H1 (cell line): ENCODE measurements at regions not wholly inside any gene's neighbourhood (a gene's known extent, or its start where the extent isn't known, plus 50 kb on each side); places are given as distances from the start of the nearest gene placed in this dataset.

Source experiments
- CBX8 ChIP-seq: fragments of 300-800, 300-1000 bp; sonication (generic); IDR thresholded peaks from 2 replicates; pipeline ENCODE4 v1.7.1; 2016; ENCODE audit warnings: low read depth, low read length, borderline replicate concordance
- CHD7 ChIP-seq: fragments of 300-600 bp; sonication (generic); IDR thresholded peaks from 2 replicates; pipeline ENCODE4 v1.7.1; 2012; ENCODE audit warnings: low read length, moderate library complexity, mild to moderate bottlenecking, inconsistent platforms; ENCODE audit not compliant: insufficient replicate concordance
- HDAC2 ChIP-seq, 2 experiments: fragments of 300-600 bp in 1 of 2; sonication (generic) in 1 of 2; IDR thresholded peaks; 2 replicates each; pipeline ENCODE4 v1.6.1; 2011 to 2012; ENCODE audit warnings: low read depth in 2 of 2, low read length in 2 of 2, mild to moderate bottlenecking in 2 of 2, moderate library complexity in 2 of 2, borderline replicate concordance in 1 of 2, inconsistent platforms in 1 of 2
- HDAC6 ChIP-seq: IDR thresholded peaks from one replicate; pipeline ENCODE4 v1.7.1; 2012; ENCODE audit warnings: low read depth, mild to moderate bottlenecking, inconsistent platforms, low read length, moderate library complexity
- KDM5A ChIP-seq: fragments of 200-600 bp; IDR thresholded peaks from 2 replicates; pipeline ENCODE4 v1.7.1; 2012; ENCODE audit warnings: mild to moderate bottlenecking, low read length, inconsistent platforms, mixed read lengths
- MAFK ChIP-seq: IDR thresholded peaks from 2 replicates; pipeline ENCODE4 v1.6.1; 2012; ENCODE audit warnings: low read depth, mild to moderate bottlenecking, improper control_type of control experiment, low read length
- NANOG ChIP-seq: IDR thresholded peaks from 2 replicates; pipeline ENCODE4 v1.6.1; 2011; ENCODE audit warnings: low read length, low read depth, mild to moderate bottlenecking, inconsistent platforms; ENCODE audit not compliant: insufficient read depth, poor library complexity, severe bottlenecking
- RXRA ChIP-seq: IDR thresholded peaks from 2 replicates; pipeline ENCODE4 v1.6.1; 2011; ENCODE audit warnings: low read depth, mild to moderate bottlenecking, low read length, moderate library complexity; ENCODE audit not compliant: insufficient read depth
- SP2 ChIP-seq: IDR thresholded peaks from 2 replicates; pipeline ENCODE4 v1.6.1; 2012; ENCODE audit warnings: mild to moderate bottlenecking, low read length, inconsistent platforms
- SRF ChIP-seq: IDR thresholded peaks from 2 replicates; pipeline ENCODE4 v1.6.1; 2011; ENCODE audit warnings: mild to moderate bottlenecking, low read depth, low read length, moderate library complexity
- TAF1 ChIP-seq: IDR thresholded peaks from 2 replicates; pipeline ENCODE4 v1.6.1; 2011; ENCODE audit warnings: mild to moderate bottlenecking, low read depth, low read length
- YY1 ChIP-seq: IDR thresholded peaks from 2 replicates; pipeline ENCODE4 v1.6.1; 2011; ENCODE audit warnings: low read depth, mild to moderate bottlenecking, low read length

DNA sequence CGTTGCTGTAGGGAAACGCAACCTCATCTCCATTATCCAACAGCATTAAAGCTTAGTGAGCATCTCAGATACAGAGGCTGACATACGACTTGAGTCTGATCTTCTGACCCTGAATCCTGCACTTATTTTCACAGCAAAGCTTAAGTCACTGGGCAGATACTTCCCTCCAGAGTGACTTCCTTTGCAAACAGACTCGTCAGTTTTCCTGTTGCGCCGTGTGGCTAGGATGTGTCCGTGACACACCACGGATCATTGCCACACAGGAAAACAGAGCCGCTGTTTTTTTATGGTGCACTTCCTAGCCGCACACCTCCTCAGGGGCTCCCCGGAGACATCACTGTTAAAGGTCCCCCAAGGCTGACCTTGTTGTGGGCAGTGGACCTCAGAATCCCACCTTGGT, 94.9 kb upstream of the MKI67 start (continued):
- TF ChIP-seq CHD7 (no peak), SRF (no peak), KDM5A (no peak), SP2 (no peak), TAF1 (no peak), RXRA (no peak), HDAC2 (IDR thresholded peaks at IDR 0.05; ENCODE audit: borderline replicate concordance in 1 of 2, low read depth in 2 of 2, low read length in 2 of 2) (no peak), YY1 (no peak), HDAC6 (no peak), CBX8 (no peak), MAFK (no peak), NANOG (no peak)
